ENCODE measurements at regions not wholly inside any gene's neighbourhood (a gene's known extent, or its start where the extent isn't known, plus 50 kb on each side); places are given as distances from the start of the nearest gene placed in this dataset.

DNA sequence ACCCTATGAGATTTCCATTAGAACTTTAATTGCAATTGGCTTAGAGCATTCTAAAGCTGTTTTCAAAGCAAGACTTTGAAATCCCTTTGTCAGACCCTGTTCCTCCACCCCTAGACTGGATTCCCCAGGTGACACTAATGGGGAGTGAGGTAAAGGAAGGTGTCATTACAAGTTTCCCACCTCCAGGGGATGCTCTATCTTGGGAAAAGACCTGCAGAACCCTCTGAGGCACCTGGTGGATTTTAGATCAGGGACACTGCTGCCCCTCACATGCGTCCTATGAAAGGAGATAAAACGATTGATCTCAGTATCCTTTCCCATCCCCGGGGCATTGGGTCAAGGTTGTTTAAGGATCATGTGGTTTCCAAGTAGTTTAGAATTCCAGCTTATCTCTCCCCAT, 80.3 kb upstream of the RGS4 start:
- Mint-ChIP-seq H3K27me3 (peaks cover 19% of the 10 kb centered on the region), H3K4me1 (ENCODE audit: low read depth) (no peaks in the 10 kb centered on the region), H3K9me3 (no peaks in the 10 kb centered on the region), H3K36me3 (ENCODE audit: low read depth) (no peaks in the 10 kb centered on the region), H3K4me3 (no peak overlapping the region), H3K27ac (no peak overlapping the region)
- DNase-seq (no peak), ATAC-seq (ENCODE audit: poor library complexity) (no peak)
- H3K9me3 ChIP-seq (ENCODE audit: control insufficient read depth in 1 of 2, insufficient read depth in 1 of 2, low read length in 2 of 2) = no peaks in the 10 kb centered on the region
- intact Hi-C loops (cut with DNase I, micrococcal nuclease) = no loop called here
- H3K27me3 ChIP-seq (ENCODE audit: control insufficient read depth in 1 of 2, insufficient read depth in 2 of 2, low read length in 2 of 2) = peaks cover 0 to 7% of the 10 kb centered on the region in 2 experiments
- TF ChIP-seq, protein P1, sequence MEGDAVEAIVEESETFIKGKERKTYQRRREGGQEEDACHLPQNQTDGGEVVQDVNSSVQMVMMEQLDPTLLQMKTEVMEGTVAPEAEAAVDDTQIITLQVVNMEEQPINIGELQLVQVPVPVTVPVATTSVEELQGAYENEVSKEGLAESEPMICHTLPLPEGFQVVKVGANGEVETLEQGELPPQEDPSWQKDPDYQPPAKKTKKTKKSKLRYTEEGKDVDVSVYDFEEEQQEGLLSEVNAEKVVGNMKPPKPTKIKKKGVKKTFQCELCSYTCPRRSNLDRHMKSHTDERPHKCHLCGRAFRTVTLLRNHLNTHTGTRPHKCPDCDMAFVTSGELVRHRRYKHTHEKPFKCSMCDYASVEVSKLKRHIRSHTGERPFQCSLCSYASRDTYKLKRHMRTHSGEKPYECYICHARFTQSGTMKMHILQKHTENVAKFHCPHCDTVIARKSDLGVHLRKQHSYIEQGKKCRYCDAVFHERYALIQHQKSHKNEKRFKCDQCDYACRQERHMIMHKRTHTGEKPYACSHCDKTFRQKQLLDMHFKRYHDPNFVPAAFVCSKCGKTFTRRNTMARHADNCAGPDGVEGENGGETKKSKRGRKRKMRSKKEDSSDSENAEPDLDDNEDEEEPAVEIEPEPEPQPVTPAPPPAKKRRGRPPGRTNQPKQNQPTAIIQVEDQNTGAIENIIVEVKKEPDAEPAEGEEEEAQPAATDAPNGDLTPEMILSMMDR (IDR thresholded peaks at IDR 0.05) = no peak
- ChIA-PET POLR2A (no interaction called here), CTCF (interaction anchor here (1.1 kb wide), 1 partner anchor 9 kb away, joined by 3 read pairs; no protein-coding TSS in a partner anchor)
- no peak overlapping the region for H3K4me3 ChIP-seq (ENCODE audit: low read length)
- no peaks in the 10 kb centered on the region for H3K36me3 ChIP-seq (ENCODE audit: insufficient read depth, low read length)
- H3K27ac ChIP-seq (ENCODE audit: low read depth in 1 of 2, low read length in 2 of 2) = no peak overlapping the region
- no peaks in the 10 kb centered on the region for H3K4me1 ChIP-seq (ENCODE audit: insufficient read depth, low read length)

DNA sequence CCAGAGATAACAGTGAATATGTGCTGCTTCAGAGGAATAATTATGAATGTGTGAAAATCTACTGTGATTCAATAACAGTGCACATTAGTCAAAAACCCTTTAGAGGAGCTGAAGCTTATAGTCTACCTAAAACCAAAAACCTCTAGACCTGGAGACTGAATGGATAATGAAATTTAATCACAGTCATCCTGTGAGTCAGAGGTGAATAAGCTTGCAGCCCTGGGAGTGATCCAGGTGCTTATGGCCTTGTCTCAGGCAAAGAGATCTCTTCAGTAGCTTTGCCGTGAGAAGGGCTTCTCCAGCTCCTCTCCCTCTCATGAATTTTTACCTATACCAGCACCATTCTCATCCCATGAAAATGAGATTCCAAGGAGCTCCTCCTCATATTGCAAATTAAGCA, 81.3 kb upstream of the RGS4 start:
- no peak overlapping the region for H3K4me3 Mint-ChIP-seq
- H3K9me3 Mint-ChIP-seq = no peaks in the 10 kb centered on the region

DNA sequence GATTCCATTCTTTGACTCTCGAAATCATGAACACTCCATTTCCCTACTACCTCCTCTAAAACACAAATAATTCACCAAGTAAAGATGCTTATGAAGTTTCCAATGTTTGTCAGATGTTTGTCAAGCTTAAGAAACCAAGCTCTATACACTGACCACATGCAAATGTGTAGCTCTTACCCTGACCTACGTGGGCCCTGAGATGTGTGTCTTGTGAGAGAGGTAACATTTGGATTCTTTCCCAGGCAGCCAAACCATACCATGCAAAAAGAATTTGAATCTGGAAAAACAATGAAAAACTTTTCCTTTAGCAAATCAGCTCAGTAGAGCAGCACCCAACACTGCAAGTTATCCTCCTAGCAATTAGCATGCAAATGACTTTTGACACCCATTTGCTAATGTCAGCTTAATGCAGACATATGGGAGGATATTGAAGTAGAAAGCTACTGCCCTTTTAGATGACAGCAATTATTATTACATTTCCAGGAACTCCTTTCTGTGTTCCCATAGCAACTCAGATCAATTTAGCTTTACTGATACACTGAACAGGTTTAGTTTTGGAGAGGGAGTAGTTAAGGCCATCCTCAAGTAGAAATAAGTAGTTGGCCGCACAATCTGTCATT, 83.2 kb upstream of the RGS4 start:
- H3K36me3 Mint-ChIP-seq (ENCODE audit: low read depth) = no peaks in the 10 kb centered on the region

More for the DNA sequence above, 81.3 kb upstream of the RGS4 start:
- POLR2A ChIA-PET = no interaction called here
- TF ChIP-seq, protein P1 (IDR thresholded peaks at IDR 0.05) = no peak
- H3K27me3 Mint-ChIP-seq = peaks cover 19% of the 10 kb centered on the region
- H3K4me1 ChIP-seq (ENCODE audit: insufficient read depth, low read length) = no peaks in the 10 kb centered on the region
- H3K36me3 ChIP-seq (ENCODE audit: insufficient read depth, low read length) = no peaks in the 10 kb centered on the region
- H3K27ac Mint-ChIP-seq = no peak overlapping the region
- intact Hi-C loops (cut with DNase I, micrococcal nuclease) = no loop called here
- no peaks in the 10 kb centered on the region for H3K4me1 Mint-ChIP-seq (ENCODE audit: low read depth)
- CTCF ChIA-PET = no interaction called here
- no peak overlapping the region for H3K27ac ChIP-seq (ENCODE audit: low read depth in 1 of 2, low read length in 2 of 2)
- no peaks in the 10 kb centered on the region for H3K36me3 Mint-ChIP-seq (ENCODE audit: low read depth)
- ATAC-seq (ENCODE audit: poor library complexity) (no peak), DNase-seq (no peak)
- no peak overlapping the region for H3K4me3 ChIP-seq (ENCODE audit: low read length)
- H3K27me3 ChIP-seq (ENCODE audit: control insufficient read depth in 1 of 2, insufficient read depth in 2 of 2, low read length in 2 of 2) = peaks cover 0 to 7% of the 10 kb centered on the region in 2 experiments
- no peaks in the 10 kb centered on the region for H3K9me3 ChIP-seq (ENCODE audit: control insufficient read depth in 1 of 2, insufficient read depth in 1 of 2, low read length in 2 of 2)

More for the DNA sequence above, 83.2 kb upstream of the RGS4 start:
- no peaks in the 10 kb centered on the region for H3K4me1 ChIP-seq (ENCODE audit: insufficient read depth, low read length)
- no peak for ATAC-seq (ENCODE audit: poor library complexity)
- ChIA-PET CTCF (no interaction called here), POLR2A (no interaction called here)
- no peak overlapping the region for H3K27ac Mint-ChIP-seq
- H3K27me3 ChIP-seq (ENCODE audit: control insufficient read depth in 1 of 2, insufficient read depth in 2 of 2, low read length in 2 of 2) = peaks cover 0 to under 1% of the 10 kb centered on the region in 2 experiments
- H3K4me3 Mint-ChIP-seq = no peak overlapping the region
- no peak overlapping the region for H3K4me3 ChIP-seq (ENCODE audit: low read length)
- no peaks in the 10 kb centered on the region for H3K9me3 Mint-ChIP-seq
- H3K4me1 Mint-ChIP-seq (ENCODE audit: low read depth) = no peaks in the 10 kb centered on the region
- intact Hi-C loops (cut with DNase I, micrococcal nuclease) = no loop called here
- TF ChIP-seq, protein P1 (IDR thresholded peaks at IDR 0.05) = no peak
- DNase-seq = no peak
- no peaks in the 10 kb centered on the region for H3K36me3 ChIP-seq (ENCODE audit: insufficient read depth, low read length)
- H3K9me3 ChIP-seq (ENCODE audit: control insufficient read depth in 1 of 2, insufficient read depth in 1 of 2, low read length in 2 of 2) = no peaks in the 10 kb centered on the region
- H3K27me3 Mint-ChIP-seq = peaks cover 22% of the 10 kb centered on the region
- no peak overlapping the region for H3K27ac ChIP-seq (ENCODE audit: low read depth in 1 of 2, low read length in 2 of 2)

All from CD4-positive, alpha-beta T cell (primary cell).